GM20000 (cell line): ENCODE measurements at regions not wholly inside any gene's neighbourhood (a gene's known extent, or its start where the extent isn't known, plus 50 kb on each side); places are given as distances from the start of the nearest gene placed in this dataset.

Experiments used
- DNase-seq: peaks from one replicate; pipeline ENCODE4 v3.0.0; 2012; ENCODE audit warnings: low spot score
- TF ChIP-seq, protein P1 (sequence below): IDR thresholded peaks from 2 replicates; pipeline ENCODE4 v1.5.1; 2012; ENCODE audit warnings: mild to moderate bottlenecking, control low read depth; ENCODE audit errors: extremely low read depth, missing control alignments

DNA sequence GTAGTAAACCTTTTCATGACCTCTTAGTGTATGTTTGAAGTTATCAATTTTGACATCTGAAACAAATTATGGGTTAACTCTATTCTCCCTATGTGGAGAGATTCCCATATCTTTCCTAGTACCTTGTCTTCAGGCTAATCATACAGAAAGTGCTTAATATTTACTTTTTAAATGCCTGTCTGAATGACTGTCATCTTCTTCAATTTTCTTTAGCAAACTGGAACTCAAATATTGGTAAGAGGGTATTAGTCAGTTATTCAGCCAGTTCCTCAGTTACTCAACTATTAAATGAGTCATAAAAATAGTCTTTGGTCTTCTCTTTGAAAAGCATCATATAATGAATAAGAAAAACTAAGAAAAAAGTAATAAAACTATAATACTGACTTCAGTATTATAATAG lies 1038.0 kb upstream of the PIK3C3 start:
- DNase-seq: no peak
- TF ChIP-seq, protein P1, sequence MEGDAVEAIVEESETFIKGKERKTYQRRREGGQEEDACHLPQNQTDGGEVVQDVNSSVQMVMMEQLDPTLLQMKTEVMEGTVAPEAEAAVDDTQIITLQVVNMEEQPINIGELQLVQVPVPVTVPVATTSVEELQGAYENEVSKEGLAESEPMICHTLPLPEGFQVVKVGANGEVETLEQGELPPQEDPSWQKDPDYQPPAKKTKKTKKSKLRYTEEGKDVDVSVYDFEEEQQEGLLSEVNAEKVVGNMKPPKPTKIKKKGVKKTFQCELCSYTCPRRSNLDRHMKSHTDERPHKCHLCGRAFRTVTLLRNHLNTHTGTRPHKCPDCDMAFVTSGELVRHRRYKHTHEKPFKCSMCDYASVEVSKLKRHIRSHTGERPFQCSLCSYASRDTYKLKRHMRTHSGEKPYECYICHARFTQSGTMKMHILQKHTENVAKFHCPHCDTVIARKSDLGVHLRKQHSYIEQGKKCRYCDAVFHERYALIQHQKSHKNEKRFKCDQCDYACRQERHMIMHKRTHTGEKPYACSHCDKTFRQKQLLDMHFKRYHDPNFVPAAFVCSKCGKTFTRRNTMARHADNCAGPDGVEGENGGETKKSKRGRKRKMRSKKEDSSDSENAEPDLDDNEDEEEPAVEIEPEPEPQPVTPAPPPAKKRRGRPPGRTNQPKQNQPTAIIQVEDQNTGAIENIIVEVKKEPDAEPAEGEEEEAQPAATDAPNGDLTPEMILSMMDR: no peak

DNA sequence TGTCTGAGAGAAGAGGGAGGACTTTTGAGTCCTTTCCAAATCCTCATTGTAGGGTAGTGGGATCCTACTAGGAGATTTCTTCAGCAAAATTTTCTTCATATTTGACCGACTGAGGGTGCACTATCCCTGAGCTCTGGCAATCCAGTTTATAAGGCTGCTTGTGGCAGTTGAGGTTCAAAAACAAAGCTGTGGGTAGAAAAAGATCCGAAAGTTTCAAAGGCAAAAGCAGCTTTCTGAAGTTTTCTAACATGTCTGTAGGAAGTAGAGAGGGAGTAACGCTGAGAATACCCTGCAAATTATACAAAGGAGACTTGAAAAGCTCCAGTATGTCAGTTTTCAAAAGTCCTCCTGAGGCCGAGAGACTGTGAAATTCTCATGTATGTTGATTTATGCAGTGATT lies 1039.3 kb upstream of the PIK3C3 start:
- TF ChIP-seq, protein P1: no peak
- DNase-seq: no peak

DNA sequence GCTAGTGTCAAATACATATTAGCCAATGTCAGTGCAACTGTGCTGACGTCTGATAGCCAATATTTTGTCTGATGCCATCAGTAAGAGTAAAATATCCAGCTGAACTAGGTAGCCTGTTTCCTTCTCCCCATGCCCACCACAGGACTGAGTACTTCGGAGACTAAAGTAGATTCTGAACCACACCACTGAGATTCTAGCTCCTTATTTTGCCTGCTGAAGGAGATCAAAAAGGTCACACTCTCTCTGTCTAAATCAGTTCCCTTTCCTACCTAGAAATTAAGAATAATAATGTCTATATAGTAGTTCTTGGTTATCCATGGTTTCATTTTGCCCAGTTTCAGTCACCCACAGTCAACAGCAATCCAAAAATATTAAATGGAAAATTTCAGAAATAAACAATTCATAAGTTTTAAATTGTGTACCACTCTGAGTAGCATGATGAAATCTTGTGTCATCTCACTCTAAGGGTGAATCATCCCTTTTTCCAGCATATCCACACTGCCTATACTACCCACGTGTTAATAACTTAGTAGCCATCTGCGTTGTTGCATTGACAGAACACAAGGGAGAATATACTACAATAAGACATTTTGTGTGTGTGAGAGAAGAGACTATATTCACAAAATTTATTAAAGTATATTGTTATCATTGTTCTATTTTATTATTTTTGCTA lies 1043.3 kb upstream of the PIK3C3 start:
- TF ChIP-seq, protein P1: no peak
- DNase-seq: no peak

DNA sequence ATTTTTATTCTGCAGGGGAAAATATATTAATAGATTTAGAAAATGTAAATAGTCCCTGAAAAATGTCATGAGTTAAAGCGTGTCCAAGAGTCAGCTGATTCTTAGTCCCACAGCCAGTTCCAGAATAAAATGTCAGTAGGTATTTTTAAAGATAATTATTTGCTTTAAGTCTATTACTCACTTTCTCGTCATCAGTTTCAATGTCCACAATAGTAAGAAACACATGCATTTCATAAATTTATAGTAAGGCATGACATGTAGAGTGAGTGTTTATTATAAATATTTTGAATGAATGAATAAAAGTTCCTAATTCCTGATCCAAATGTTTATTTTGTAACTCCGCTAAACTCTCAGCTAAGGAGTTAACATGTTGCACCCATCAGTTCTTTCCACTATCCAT lies 1044.0 kb upstream of the PIK3C3 start:
- TF ChIP-seq, protein P1: no peak
- DNase-seq: no peak

DNA sequence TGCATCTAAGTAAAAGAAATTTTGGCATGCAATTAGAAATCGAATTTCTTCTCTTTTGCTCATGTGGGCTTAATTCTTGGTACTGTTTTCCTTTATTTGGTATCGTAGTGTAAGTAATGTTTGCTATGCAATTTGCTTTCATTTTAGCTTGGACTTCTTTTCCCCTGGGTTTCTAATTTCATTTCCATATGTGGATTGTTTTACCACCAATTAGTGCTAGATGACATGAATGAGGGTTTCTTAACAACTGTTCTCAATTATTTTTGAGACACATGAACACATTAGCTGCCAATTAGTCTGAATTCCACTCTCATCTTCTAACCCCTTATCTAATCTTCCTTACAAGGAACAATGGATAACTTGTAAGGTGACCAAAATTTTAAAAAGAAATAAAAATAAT lies 1047.2 kb upstream of the PIK3C3 start:
- TF ChIP-seq, protein P1: no peak
- DNase-seq: no peak

DNA sequence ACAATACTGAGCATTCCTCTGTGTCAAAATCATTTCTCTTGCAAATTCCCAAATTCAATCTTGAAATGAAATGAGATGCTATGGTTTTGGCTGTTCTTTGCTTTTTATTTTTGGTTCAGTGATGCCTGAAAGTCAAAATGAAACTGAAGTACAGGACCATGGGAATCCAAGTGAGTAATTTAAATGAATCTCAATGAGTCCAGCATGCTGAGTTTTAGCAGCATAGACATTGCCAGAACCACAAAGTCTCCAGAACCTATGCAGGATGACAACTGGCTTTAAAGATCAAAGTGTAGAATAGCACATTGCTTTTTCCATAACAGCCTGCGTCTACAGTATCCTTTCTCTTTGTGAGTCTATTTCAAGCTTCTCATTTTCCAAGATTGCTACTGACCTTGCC lies 1050.7 kb upstream of the PIK3C3 start:
- DNase-seq: no peak
- TF ChIP-seq, protein P1: no peak

DNA sequence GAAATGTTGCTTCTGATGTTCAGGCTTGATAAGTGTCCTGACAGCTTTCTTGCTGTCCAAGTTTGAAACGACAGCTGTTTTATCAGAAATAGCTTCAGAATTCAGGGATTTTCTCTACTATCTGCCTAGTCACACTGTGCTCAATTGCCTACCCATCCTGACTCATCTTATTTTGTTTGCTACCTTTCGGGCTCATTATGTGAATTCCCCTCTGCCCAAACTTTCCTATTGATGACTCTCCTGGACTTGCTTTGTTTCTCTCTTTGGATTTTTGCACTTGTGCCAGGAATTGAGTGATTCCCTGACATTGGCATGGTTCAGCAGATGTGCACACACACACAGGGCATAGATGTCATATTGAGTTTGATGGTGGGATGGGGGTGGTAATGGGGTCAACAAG lies 1052.6 kb upstream of the PIK3C3 start:
- TF ChIP-seq, protein P1: no peak
- DNase-seq: no peak
